NCI-H2029 treated with DMSO at 0.1 percent for 48 hours (cell line): ENCODE measurements at regions not wholly inside any gene's neighbourhood (a gene's known extent, or its start where the extent isn't known, plus 50 kb on each side); places are given as distances from the start of the nearest gene placed in this dataset.

Experiments
- DNase-seq: peaks from one replicate; lab custom pipeline; 2025; lab: John Stamatoyannopoulos, UW

GRCh38 chr9:109913461-109913810 lies 133.4 kb downstream of the PALM2AKAP2 start:
- no peak for DNase-seq

GRCh38 chr9:109914280-109915027 lies 134.5 kb downstream of the PALM2AKAP2 start:
- no peak for DNase-seq

- no peak for DNase-seq
Measured at GRCh38 chr9:109916316-109916715, 136.3 kb downstream of the PALM2AKAP2 start.

- peak; percentile 83 for DNase-seq
Measured at GRCh38 chr9:109918339-109919163, 138.6 kb downstream of the PALM2AKAP2 start.

- DNase-seq, result no peak
Measured at GRCh38 chr9:109919736-109920408, 139.9 kb downstream of the PALM2AKAP2 start.

- peak; percentile 57 for DNase-seq
Measured at GRCh38 chr9:109922617-109923470, 142.8 kb downstream of the PALM2AKAP2 start.

- peak; percentile 67 for DNase-seq
Measured at GRCh38 chr9:109923471-109923760, 143.4 kb downstream of the PALM2AKAP2 start.

GRCh38 chr9:109923806-109924205 lies 143.8 kb downstream of the PALM2AKAP2 start:
- no peak for DNase-seq

- DNase-seq, result no peak
Measured at GRCh38 chr9:109925799-109926198, 145.8 kb downstream of the PALM2AKAP2 start.

- no peak for DNase-seq
Measured at GRCh38 chr9:109926421-109926869, 146.4 kb downstream of the PALM2AKAP2 start.

- DNase-seq, result no peak
Measured at GRCh38 chr9:109931623-109932022, 151.6 kb downstream of the PALM2AKAP2 start.

- no peak for DNase-seq
Measured at GRCh38 chr9:109934136-109934856, 154.3 kb downstream of the PALM2AKAP2 start.

GRCh38 chr9:109934857-109935215 lies 154.8 kb downstream of the PALM2AKAP2 start:
- no peak for DNase-seq

- no peak for DNase-seq
Measured at GRCh38 chr9:109935406-109936087, 155.5 kb downstream of the PALM2AKAP2 start.

- DNase-seq, result no peak
Measured at GRCh38 chr9:109937861-109938453, 158.0 kb downstream of the PALM2AKAP2 start.

- DNase-seq, result no peak
Measured at GRCh38 chr9:109939698-109940342, 159.8 kb downstream of the PALM2AKAP2 start.

GRCh38 chr9:109940561-109940960 lies 160.6 kb downstream of the PALM2AKAP2 start:
- no peak for DNase-seq

GRCh38 chr9:109941771-109942170 lies 161.8 kb downstream of the PALM2AKAP2 start:
- DNase-seq, result no peak

- DNase-seq, result no peak
Measured at GRCh38 chr9:109945573-109945972, 165.6 kb downstream of the PALM2AKAP2 start.

- no peak for DNase-seq
Measured at GRCh38 chr9:109948453-109948852, 168.5 kb downstream of the PALM2AKAP2 start.
